ENCODE measurements at regions not wholly inside any gene's neighbourhood (a gene's known extent, or its start where the extent isn't known, plus 50 kb on each side); places are given as distances from the start of the nearest gene placed in this dataset.

DNA sequence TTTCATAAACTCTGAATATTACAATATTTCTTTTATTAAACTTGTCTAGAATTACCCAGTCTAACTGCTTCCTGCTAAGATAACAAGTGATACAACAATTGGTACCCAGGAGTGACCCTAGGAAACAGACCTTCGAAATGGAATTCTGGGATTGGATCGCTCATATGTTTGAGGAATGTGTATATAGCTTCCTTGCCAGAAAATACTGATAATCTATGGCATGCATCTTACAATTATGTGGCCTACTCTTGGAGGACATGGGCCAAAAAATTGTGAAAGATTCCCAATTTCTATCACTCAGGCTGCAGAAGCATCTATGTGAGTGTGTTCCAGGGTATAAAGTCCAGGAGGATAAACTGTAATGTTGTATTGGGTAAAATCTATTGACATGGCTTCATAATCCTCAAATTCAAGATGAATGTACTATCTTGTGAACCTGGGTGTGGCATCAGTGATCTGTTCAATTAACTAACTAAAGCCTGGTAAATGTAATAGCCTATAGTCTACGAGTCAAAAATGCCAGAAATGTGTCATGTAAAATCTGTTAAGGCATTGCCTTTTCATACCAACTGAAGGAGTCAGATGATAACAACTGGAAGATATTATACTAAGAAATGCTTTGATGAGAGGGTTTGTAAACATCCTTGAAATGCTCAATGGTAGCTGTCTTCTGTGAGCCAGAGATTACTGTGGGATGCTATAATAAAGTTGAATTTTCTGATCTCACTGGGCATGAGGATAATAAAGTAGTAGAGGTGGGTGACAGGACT is 1499.3 kb downstream of the PCDH7 start:
- ChIA-PET POLR2A (no interaction called here), CTCF (no interaction called here)

DNA sequence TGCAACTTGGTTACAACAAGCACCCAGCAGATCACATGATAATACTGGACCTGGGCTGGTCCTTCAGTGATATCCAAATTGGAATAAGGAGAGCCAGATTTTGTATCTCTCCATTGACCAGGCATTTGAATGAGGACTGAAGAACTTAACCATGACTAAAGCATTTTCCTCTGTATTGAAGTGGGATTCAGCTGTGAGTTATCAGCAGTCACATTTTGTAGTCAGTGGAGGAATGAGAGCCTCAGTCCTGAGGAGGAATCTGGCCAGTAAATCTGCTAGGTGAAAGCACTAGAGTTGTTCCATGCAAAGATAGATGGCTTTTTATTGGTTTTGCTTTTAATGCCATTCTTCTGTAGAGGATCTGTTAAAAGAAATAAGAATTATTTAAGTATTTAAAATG is 1506.0 kb downstream of the PCDH7 start:
- ChIA-PET POLR2A (no interaction called here), CTCF (no interaction called here)

DNA sequence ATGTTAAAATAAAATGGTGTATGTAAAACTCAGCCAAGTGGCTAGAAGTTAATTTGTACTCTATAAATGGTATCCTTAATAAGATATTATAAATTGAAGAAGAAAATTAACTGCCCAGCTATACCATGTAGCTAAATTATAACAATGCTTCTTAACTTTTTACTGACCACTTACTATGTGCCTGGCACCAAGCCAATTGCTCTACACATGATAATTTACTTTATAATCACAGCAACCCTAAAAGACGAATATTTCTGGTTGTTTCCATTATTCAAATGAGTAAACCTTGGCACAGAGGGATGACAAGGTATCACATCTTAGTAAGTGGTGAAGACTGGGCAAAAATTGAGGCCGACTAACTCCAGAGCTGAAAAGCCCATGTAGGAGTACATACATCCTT is 1506.6 kb downstream of the PCDH7 start:
- ChIA-PET POLR2A (no interaction called here), CTCF (no interaction called here)

DNA sequence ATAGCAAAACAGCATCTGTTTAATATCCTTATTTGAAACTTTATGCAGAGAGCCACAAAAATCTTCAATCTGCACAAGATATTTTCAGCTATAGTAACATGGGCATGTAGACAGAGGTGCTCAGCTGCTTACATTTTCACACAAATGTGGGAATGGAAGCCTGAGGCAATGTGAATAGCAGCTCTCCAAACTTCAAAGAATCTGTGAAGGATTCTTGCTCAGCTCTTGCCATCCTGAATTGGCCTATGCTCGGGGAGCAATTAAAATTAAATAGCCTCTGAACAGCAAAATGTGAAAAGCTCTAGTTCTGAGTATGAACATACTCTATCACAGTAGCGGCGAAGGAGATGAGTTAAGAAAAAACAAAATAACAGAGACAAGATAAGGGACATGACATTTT is 1523.8 kb downstream of the PCDH7 start:
- POLR2A ChIA-PET = no interaction called here

DNA sequence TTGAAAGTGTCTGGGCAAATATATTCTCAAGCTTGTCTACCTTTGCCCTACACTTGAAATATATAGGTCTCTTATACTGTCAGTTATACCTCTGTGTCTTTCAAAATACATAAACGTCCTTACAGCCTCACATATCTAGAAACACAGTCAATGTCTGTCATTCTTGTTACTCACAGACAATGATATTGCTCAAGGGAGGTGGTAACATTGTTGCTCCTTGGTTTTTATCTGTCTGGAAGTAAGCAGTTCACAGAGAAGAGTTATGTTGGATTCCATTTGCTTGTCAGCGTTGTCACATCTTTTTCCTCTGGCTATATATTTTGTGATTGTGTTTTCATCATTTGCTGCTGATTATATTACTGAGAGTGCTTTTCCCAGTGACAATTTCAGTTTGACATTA is 1528.9 kb downstream of the PCDH7 start:
- CTCF ChIA-PET = no interaction called here
- POLR2A ChIA-PET = no interaction called here

More for the DNA sequence above, 1523.8 kb downstream of the PCDH7 start:
- CTCF ChIA-PET = no interaction called here

GRCh38 chr4:32251126-32251525 is 1531.0 kb downstream of the PCDH7 start:
- CTCF ChIA-PET = no interaction called here
- POLR2A ChIA-PET = no interaction called here

GRCh38 chr4:32251926-32252325 is 1531.8 kb downstream of the PCDH7 start:
- POLR2A ChIA-PET = no interaction called here
- CTCF ChIA-PET = no interaction called here

DNA sequence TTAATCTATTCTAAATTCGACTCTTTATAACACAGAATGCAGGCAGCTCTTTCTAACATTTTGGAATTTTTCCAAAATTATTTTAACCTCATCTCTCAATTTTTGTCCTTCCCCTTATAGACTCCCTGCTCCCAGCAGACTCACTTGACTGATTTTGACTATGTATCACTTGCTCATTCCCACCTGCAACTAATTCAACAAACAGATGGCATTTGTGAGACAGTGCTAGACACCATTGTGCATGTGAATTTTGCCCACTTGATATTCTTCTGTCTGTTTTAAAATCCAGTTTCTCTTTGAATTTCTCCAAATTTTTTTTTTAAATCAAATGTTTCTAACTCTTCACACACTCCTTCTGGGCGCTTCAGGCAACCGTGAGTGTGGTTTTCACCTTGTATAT is 1534.0 kb downstream of the PCDH7 start:
- ChIA-PET CTCF (no interaction called here), POLR2A (no interaction called here)

DNA sequence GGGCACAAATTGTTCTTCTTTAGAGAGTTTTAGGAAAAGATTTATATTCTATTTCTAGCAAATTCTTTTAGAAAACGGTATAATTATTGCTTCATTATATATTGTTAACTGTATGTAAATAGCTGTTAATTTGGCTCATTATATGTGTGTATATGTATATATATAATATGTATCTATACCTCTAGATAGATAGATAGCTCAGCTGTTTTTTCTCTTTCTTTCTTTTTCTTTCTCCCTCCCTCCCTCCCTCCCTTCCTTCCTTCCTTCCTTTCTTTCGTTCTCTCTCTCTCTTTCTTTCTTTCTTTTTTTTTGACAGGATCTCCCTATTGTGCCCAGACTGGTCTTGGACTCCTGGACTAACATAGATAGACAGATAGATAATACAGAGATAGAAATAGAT is 1538.8 kb downstream of the PCDH7 start:
- ChIA-PET POLR2A (no interaction called here), CTCF (no interaction called here)

DNA sequence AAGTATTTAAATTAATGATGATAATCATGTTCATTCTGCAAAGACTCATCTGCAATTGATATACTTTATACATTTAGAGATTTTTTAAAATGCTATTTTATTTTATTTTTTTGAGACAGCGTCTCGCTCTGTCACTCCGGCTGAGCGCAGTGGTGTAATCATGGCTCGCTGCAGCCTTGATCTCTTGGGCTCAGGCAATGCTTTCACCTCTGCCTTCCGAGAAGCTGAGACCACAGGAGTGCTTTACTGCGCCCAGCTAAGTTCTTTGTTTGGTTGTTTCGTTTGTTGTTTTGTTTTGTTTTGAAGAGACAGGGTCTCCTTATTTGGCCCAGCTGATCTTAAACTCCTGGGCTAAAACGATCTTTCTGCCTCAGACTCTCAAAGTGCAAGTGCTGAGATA is 1541.0 kb downstream of the PCDH7 start:
- ChIA-PET POLR2A (no interaction called here), CTCF (no interaction called here)

- CTCF ChIA-PET = no interaction called here
- POLR2A ChIA-PET = no interaction called here
Observed at GRCh38 chr4:32268863-32269262, 1548.7 kb downstream of the PCDH7 start.

DNA sequence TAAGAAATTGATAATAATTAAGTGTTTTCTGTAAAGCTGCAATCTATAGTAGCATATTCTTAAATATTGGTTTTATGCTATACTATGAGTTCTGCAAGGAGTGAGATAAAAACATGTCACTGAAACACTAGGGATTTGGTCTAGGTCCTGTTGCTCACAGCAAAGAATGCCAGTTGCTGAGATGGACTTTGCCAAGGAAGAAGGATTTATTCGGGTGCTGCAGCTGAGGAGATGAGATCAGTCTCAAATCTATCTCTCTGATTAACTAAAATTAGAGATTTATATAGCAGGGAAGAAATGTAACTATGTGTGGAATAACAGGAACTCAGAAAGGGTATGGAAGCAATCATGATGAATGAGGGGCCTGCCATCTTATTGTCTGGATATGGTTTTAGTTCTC is 1569.9 kb downstream of the PCDH7 start:
- POLR2A ChIA-PET = no interaction called here
- CTCF ChIA-PET = no interaction called here

DNA sequence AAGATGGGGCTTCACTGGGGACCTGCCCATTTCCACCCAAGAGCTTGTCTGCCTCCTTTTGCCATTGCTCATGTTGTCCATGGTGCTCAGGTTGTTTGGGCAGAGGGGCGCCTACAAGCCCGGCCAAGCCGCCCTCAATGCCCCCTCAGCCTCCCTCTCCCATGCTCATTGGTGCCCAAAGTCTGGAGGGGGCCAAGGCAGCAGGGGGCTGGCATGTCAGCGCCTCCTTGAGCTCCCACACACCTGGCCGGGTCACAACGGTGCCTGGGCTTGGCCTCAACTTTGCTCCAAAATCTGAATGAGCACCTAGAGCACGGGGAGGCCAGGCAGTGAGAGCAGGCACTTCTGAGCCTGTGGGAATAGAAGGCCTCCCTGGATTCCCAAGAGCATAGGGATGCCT is 1598.8 kb downstream of the PCDH7 start:
- POLR2A ChIA-PET = no interaction called here
- CTCF ChIA-PET = no interaction called here

DNA sequence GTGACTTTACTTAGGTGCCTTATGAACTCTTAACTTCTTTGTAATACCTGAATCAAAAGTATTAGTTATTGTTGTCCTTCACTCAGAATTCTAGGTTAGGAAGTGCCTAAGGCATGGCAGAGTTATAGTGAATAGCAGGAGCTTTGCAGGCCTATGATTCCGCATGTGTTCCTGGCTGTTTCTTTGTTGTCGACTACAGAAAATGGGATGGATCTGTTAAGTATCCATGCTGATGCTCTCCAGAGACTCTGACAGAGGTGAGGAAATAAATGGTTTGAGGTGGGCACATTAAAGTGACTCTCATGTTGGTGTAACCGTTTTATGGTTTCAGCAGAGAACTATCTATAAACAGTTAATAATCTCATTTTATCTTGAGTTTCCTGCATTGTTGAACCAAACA is 1601.3 kb downstream of the PCDH7 start:
- ChIA-PET CTCF (no interaction called here), POLR2A (no interaction called here)

DNA sequence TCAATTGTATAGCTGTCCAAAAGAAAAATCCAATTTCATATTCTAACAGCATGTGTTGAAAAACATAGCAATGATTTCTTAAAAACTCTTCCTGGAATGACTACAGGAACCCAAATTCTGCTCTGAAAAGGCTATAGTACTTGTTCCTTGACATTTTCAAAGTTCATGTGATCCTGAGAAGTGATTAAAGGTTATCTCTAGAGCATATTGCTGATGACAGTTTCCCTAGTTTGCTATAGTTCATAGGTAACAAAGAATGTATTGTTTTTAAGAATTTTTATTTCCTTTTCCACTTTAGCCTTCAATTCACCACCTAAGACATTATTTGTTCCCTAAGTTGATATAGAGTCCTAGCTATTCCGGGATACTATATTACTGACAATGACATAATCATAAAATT is 1614.6 kb downstream of the PCDH7 start:
- ChIA-PET POLR2A (no interaction called here), CTCF (no interaction called here)

- ChIA-PET POLR2A (no interaction called here), CTCF (no interaction called here)
Observed at GRCh38 chr4:32337403-32337802, 1617.2 kb downstream of the PCDH7 start.

- ChIA-PET CTCF (no interaction called here), POLR2A (no interaction called here)
Observed at GRCh38 chr4:32340591-32340990, 1620.4 kb downstream of the PCDH7 start.

DNA sequence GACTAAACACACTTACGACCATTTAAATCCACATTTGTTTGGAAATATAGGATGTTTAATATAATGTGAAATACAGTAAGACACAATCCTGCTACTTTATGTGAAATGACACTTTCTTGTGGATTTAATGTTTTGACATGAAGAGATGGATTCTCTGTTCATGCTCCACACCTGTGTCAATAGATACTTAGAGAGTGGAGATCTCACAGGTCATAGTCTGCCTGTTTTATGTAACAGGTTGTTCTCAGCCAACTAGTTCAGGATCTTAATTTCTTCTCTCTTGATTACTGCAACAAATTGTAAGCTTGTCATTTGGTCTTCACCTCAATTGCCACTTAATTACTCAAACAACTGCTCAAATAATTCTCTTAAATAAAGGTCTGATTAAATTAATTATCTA is 1621.2 kb downstream of the PCDH7 start:
- ChIA-PET POLR2A (no interaction called here), CTCF (no interaction called here)

GRCh38 chr4:32342054-32342453 is 1621.9 kb downstream of the PCDH7 start:
- POLR2A ChIA-PET = no interaction called here

DNA sequence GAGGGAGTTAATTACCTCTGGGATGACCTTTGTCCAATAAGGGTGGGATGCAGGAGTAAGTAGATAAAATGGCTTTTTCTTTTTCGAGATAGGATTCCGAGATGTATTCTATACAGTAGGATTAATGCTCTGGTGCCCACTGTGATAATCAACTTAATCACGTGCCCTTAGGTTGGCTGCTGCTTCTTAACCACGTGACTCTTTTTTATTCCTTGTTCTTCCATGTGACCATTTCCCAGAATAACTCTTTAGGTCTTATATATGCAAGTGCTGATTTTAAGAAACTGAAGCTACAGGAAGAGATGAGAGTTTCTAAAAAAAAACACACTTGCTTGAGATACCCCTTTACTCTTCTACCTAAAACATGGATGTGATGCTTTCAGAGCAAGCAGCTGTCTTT is 1628.9 kb downstream of the PCDH7 start:
- ChIA-PET CTCF (no interaction called here), POLR2A (no interaction called here)

More at GRCh38 chr4:32342054-32342453, 1621.9 kb downstream of the PCDH7 start:
- CTCF ChIA-PET = no interaction called here

GRCh38 chr4:32374206-32374605 is 1654.0 kb downstream of the PCDH7 start:
- ChIA-PET POLR2A (no interaction called here), CTCF (no interaction called here)

DNA sequence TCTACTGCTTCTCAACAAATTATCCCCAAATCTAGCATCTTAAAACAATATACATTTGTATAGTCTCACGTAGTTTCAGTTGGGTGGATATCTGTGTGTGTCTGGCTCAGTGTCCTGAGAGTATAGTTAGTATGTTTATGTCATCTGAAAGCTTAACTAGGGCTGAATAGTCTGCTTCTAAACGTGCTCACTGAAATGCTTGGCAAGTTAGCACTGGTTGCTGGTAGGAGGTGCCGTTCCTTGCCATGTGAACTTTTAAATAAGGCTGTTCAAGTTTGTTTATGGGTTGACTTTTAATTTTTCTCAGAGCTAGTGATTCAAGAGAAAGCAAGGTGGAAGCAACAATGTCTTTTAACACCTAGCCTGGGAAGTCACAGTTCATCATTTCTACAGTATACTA is 1673.6 kb downstream of the PCDH7 start:
- POLR2A ChIA-PET = no interaction called here

GRCh38 chr4:32394255-32394654 is 1674.1 kb downstream of the PCDH7 start:
- CTCF ChIA-PET = no interaction called here
- POLR2A ChIA-PET = no interaction called here

More for the DNA sequence above, 1673.6 kb downstream of the PCDH7 start:
- CTCF ChIA-PET = no interaction called here

Measured in activated CD8-positive, alpha-beta memory T cell treated with anti-CD3 and anti-CD28 coated beads for 36 hours (primary cell).